GM12892 (cell line): ENCODE measurements at regions not wholly inside any gene's neighbourhood (a gene's known extent, or its start where the extent isn't known, plus 50 kb on each side); places are given as distances from the start of the nearest gene placed in this dataset.

Experiments
- POLR2A ChIP-seq: IDR thresholded peaks from 2 replicates; pipeline ENCODE4 v1.6.1; 2011; ENCODE audit warnings: low read depth, low read length, control low read depth
- POLR2AphosphoS5 ChIP-seq: IDR thresholded peaks from 2 replicates; pipeline ENCODE4 v1.6.1; 2011; ENCODE audit warnings: low read depth, low read length, control low read depth
- TAF1 ChIP-seq: IDR thresholded peaks from 2 replicates; pipeline ENCODE4 v1.6.1; 2011; ENCODE audit warnings: low read depth, mild to moderate bottlenecking, control low read depth, low read length, borderline replicate concordance

- TF ChIP-seq TAF1 (no peak), POLR2A (no peak), POLR2AphosphoS5 (no peak)
Measured at GRCh38 chr18:46311491-46311890, 207.3 kb downstream of the HAUS1 start.
